GM19455 (cell line): ENCODE measurements at regions not wholly inside any gene's neighbourhood (a gene's known extent, or its start where the extent isn't known, plus 50 kb on each side); places are given as distances from the start of the nearest gene placed in this dataset.

Source experiments
- ATAC-seq: cut with Tn5 transposase; IDR thresholded peaks from one replicate; pipeline ENCODE4 v1.9.1; 2021; ENCODE audit not compliant: unreplicated experiment

DNA sequence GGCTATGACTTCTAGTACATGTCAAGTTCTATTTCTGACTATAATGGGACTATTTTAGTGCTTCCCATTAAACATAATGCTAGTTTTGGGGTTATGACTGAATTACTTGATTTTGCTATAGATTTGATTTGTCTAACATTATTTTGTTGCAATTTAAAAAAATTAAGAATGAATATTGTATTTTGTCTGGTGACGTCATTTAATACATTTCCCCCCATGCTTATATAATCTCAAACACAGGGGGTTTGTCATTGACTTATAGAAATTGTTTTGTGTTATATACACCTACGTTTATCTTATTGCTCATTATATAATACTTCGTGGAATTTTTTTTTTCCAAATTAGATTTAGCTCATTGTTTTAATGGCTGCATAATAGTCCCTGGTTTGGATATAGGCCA is 270.3 kb upstream of the VLDLR start:
- ATAC-seq = no peak

DNA sequence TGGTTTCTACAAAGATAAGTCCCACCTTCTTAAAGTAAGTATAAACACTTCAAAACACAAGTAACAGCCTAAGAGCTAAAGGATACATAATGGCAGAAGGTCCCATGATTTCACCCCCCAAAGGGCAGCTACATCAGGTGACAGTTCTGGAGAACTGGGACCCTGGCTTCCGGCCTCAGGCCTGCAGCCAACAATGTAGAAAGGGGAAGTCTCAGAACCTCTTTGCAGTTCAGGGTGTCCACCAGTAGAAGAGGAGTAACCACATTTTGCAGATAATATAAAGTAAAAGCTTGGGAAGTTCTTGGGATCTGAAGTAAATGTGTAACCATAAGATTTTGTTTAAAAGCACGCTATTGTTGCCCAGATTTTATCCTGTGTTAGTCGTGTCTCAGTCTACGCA is 267.4 kb upstream of the VLDLR start:
- ATAC-seq = no peak

GRCh38 chr9:2354856-2355696 is 266.5 kb upstream of the VLDLR start:
- ATAC-seq = no peak

DNA sequence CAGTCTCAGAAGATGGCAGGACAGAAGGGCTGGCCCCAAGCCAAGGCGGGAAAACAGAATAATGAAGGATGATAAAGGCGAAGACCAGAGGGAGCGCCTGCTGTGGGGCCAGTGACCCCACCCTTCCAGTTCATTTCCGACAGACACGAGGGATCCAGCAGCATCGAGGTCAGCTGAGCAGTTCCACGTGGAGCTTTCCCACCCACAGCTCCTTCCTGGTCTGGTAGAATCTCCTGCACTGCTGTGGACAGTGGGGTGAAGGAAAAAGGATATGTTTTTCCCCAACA is 265.9 kb upstream of the VLDLR start:
- no peak for ATAC-seq

- ATAC-seq = no peak
These were observed 265.4 kb upstream of the VLDLR start for GRCh38 chr9:2356041-2356790.

DNA sequence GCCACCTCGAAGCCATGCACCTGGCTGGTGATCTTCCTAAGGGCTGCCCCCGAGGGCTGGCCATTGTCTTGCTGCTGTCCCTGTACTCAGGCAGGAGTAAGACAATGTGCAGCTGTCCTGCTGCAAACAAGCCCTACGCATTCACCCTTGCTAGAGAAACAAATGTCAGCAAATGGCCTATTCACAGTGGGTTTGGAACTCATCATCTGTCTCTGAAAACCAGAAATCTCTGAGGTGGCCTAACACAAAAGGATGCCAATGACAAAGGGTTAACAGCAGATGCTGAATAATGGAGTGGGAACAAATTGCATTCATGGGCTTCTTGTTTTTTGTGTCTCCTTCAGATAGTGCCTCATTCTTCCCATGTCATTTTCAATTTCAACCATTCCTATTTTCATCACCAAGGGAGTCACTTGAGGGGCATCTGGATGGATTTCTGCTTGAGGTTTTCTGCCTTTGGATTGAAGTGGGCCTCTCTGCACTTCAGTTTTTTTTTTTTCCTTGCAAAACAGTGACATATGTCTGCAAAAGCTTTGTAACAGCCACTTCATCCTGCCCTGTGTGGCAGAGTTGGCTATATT is 261.6 kb upstream of the VLDLR start:
- no peak for ATAC-seq

DNA sequence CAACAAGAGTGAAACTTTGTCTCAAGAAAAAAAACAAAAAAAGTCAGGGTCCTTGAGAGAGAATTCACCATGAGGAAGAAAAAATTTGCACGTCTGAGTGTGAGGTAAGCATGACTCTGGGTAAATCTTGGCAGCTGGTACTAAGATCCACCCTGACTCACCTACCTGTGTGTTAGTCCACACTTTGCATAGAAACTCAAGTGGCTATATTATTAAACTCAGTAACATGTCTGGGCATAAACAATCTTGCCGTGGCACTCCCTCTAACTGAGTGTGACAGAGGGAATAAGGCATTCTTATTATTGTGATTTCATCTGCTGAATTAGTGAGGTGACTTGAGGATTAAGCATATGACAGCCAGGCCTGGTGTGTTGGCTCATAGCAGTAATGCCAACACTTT is 259.4 kb upstream of the VLDLR start:
- no peak for ATAC-seq

- ATAC-seq = no peak
These were observed 258.3 kb upstream of the VLDLR start for GRCh38 chr9:2363138-2363745.

- no peak for ATAC-seq
These were observed 257.8 kb upstream of the VLDLR start for GRCh38 chr9:2363781-2364180.

GRCh38 chr9:2367970-2368369 is 253.6 kb upstream of the VLDLR start:
- ATAC-seq = no peak

GRCh38 chr9:2373648-2374047 is 247.9 kb upstream of the VLDLR start:
- no peak for ATAC-seq

DNA sequence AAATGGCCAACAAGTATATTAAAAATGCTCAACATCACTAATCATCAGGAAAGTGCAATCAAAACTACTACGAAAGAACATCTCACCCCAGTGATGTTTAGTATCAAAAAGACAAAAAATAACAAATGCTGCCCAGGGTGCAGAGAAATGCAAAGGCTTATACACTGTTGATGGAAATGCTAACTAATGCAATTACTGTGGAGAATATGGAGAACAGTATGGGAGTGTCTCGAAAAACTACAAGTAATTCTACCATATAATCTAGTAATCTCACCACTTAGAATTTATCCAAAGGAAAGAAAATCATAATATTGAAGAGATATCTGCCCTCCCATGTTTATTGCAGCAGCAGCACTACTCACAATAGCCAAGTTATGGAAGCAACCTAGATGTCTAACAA is 246.5 kb upstream of the VLDLR start:
- ATAC-seq = no peak

DNA sequence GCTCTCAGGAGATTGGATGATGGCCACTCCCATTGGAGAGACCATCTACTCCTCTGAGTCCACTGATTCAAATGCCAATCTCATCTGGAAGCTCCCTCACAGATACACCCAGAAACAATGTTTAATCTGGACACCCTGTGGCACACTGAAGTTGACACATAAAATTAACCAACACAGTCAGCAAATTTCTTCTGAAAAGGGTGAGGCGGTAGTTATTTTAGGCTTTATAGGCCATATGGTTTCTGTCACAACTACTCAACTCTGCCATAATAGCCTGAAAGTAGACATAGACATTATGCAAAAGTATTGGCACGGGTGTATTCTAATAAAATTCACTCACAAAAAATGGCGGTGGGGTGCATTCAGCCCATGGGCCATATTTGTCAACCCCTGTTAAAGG is 244.5 kb upstream of the VLDLR start:
- no peak for ATAC-seq

GRCh38 chr9:2377834-2378233 is 243.8 kb upstream of the VLDLR start:
- no peak for ATAC-seq

GRCh38 chr9:2378266-2378665 is 243.3 kb upstream of the VLDLR start:
- ATAC-seq = no peak

GRCh38 chr9:2378816-2379215 is 242.8 kb upstream of the VLDLR start:
- no peak for ATAC-seq

DNA sequence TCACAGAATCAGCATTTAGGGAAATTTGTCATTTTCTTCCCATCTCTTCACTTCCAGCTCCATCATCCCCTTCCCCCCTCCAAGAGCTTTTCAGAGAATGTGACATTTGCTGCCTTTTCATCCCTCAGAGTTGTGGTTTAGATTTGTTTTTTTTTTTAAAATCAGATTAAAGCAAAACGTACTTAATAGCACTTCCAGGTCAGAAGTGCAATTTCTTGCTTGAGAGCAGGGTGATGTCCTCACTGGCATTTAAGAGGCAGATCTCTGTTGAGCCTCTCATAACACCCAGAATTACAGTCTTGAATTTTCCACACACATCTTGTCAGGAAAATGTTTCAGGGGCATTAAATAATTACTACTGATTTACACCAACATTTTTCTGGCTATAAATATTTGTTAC is 236.8 kb upstream of the VLDLR start:
- no peak for ATAC-seq

- ATAC-seq = no peak
These were observed 235.8 kb upstream of the VLDLR start for GRCh38 chr9:2385746-2386145.

- ATAC-seq = no peak
These were observed 235.0 kb upstream of the VLDLR start for GRCh38 chr9:2386566-2386965.

DNA sequence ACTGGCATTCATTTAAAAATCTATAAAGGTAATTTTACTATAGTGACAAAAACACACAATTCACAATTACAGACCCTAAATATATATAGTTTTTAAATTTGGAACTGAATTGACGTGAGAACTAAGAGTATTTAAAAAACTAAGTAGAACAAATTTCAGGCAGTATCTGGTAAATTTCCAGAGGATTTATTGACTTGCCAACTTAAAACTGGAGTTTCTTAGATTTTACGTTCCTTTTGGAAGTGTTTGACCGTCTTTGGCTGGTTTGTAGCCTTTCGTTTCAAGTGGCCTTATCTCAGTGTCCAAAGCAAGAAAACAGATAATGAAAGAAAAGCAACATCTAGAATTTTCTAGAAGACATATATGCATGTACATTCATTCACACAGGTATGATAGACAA is 234.4 kb upstream of the VLDLR start:
- no peak for ATAC-seq

DNA sequence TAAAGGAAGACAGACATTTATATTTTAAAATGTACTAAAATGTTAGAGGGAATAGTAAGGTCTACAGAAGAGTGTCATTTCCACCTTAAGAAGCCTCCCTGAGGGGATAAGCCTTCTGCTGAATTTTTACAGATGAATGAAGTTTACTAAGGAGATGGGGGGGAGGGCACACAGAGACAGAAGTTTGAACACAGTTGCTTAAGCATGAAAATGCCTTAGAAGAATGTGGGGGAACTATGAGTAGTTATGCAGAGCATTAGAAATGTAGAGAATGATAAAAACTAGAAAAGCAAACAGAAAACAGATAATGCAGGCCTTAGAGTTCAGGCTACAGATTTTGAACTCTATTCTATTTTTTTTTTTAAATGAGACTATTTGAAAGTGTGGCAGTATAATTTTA is 232.2 kb upstream of the VLDLR start:
- no peak for ATAC-seq

DNA sequence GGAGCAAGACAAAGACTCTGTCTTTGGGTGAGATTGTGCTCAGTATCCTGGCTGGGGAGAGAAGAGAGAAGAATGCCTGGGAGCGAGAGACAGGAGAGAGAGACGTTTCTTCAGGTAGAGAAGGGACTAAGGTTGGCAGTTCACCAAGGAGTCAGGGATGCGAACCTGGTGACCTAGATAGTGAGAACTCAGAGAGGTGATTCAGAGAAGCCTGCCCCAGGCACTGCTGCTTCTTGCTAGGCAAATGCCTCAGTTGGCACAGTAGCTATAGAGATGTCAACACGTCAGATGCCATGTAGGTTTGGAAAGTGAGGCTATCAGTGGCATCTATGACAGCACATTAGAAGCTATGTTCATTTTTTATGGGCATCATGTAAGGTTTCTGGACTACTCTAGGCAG is 231.6 kb upstream of the VLDLR start:
- ATAC-seq = no peak
